ENCODE measurements at regions not wholly inside any gene's neighbourhood (a gene's known extent, or its start where the extent isn't known, plus 50 kb on each side); places are given as distances from the start of the nearest gene placed in this dataset.

DNA sequence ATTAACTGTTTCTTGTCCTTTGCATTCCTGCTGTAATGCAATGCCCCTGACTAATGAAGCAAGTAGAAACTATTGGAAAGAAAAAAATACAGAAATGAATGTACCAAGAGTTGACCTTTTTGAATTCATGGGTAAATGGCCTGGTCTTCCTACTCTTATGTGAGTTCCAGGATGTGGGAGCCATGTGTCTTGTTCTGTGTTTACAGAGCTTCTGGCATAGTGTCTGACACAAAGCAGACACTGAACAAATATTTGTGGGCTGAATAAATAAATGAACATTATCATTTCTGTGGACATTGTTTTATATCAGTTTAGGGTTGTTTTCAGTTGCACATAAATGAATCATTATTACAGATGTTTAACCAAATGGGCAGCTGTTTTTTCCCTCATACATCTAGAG lies 155.5 kb downstream of the CD8B2 start:
- TF ChIP-seq POLR2A (IDR thresholded peaks at IDR 0.05) (no peak), CTCF (IDR thresholded peaks at IDR 0.05) (no peak)

GRCh38 chr2:106644623-106645022 lies 157.5 kb downstream of the CD8B2 start:
- WGBS, 4 donors = 83 to 90% (median 87%) methylated on average over 4 of the region's 4 CpGs
- intact Hi-C loops (cut with DNase I) = no loop called here
- TF ChIP-seq CTCF (IDR thresholded peaks at IDR 0.05) (no peak), POLR2A (IDR thresholded peaks at IDR 0.05) (no peak)
- Histone ChIP-seq H3K9me3 (replicated peaks in 1 of 3) (no peaks in the 10 kb centered on the region), H3K27ac (no peak overlapping the region), H3K4me3 (no peak overlapping the region), H3K36me3 (replicated peaks in 1 of 2) (no peaks in the 10 kb centered on the region), H3K4me1 (replicated peaks in 1 of 2) (no peaks in the 10 kb centered on the region), H3K27me3 (no peaks in the 10 kb centered on the region)
- no peak for DNase-seq

More for the DNA sequence above, 155.5 kb downstream of the CD8B2 start:
- no peak for DNase-seq
- Histone ChIP-seq H3K27ac (no peak overlapping the region), H3K36me3 (replicated peaks in 1 of 2) (no peaks in the 10 kb centered on the region), H3K9me3 (replicated peaks in 1 of 3) (no peaks in the 10 kb centered on the region), H3K4me1 (replicated peaks in 1 of 2) (no peaks in the 10 kb centered on the region), H3K27me3 (no peaks in the 10 kb centered on the region), H3K4me3 (no peak overlapping the region)
- intact Hi-C loops (cut with DNase I) = no loop called here

GRCh38 chr2:106646605-106647004 lies 159.4 kb downstream of the CD8B2 start:
- no peaks in the 10 kb centered on the region for H3K27me3 ChIP-seq
- intact Hi-C loops (cut with DNase I) = no loop called here
- DNase-seq = no peak
- no peaks in the 10 kb centered on the region for H3K9me3 ChIP-seq (replicated peaks in 1 of 3)
- no peaks in the 10 kb centered on the region for H3K4me1 ChIP-seq (replicated peaks in 1 of 2)
- H3K4me3 ChIP-seq = no peak overlapping the region
- no peaks in the 10 kb centered on the region for H3K36me3 ChIP-seq (replicated peaks in 1 of 2)
- WGBS, 4 donors = 75 to 86% (median 81%) methylated on average over 4 of the region's 4 CpGs
- TF ChIP-seq CTCF (IDR thresholded peaks at IDR 0.05) = no peak
- no peak for TF ChIP-seq POLR2A (IDR thresholded peaks at IDR 0.05)
- H3K27ac ChIP-seq = no peak overlapping the region

GRCh38 chr2:106649306-106649705 lies 162.1 kb downstream of the CD8B2 start:
- no peaks in the 10 kb centered on the region for H3K9me3 ChIP-seq (replicated peaks in 1 of 3)
- H3K27me3 ChIP-seq = no peaks in the 10 kb centered on the region
- DNase-seq = no peak
- no peaks in the 10 kb centered on the region for H3K4me1 ChIP-seq (replicated peaks in 1 of 2)
- intact Hi-C loops (cut with DNase I) = no loop called here
- H3K4me3 ChIP-seq = no peak overlapping the region
- 78 to 89% (median 88%) methylated on average over 1 of the region's 1 CpG for WGBS, 4 donors
- no peak overlapping the region for H3K27ac ChIP-seq
- no peaks in the 10 kb centered on the region for H3K36me3 ChIP-seq (replicated peaks in 1 of 2)
- no peak for TF ChIP-seq POLR2A (IDR thresholded peaks at IDR 0.05)
- TF ChIP-seq CTCF (IDR thresholded peaks at IDR 0.05) = no peak
